HFF-Myc (cell line): ENCODE measurements at regions not wholly inside any gene's neighbourhood (a gene's known extent, or its start where the extent isn't known, plus 50 kb on each side); places are given as distances from the start of the nearest gene placed in this dataset.
"Not testable (repeated sequence)": the region's sequence is repeated elsewhere in the genome, so short reads cannot be mapped to it uniquely, and the experiment has no call there.

Experiments
- DNase-seq: peaks from one replicate; pipeline ENCODE4 v3.0.0-alpha.2; 2011; ENCODE audit warnings: low read depth; ENCODE audit errors: extremely low read depth
- H3K4me3 ChIP-seq: replicated peaks from 2 replicates; pipeline ENCODE4 v1.5.1; 2011; ENCODE audit warnings: low read depth, mild to moderate bottlenecking, control low read depth, low read length
- CTCF ChIP-seq: IDR thresholded peaks from 2 replicates; pipeline ENCODE4 v1.5.1; 2012; ENCODE audit warnings: mild to moderate bottlenecking, low read depth, low read length, control low read depth; ENCODE audit errors: missing control alignments

DNA sequence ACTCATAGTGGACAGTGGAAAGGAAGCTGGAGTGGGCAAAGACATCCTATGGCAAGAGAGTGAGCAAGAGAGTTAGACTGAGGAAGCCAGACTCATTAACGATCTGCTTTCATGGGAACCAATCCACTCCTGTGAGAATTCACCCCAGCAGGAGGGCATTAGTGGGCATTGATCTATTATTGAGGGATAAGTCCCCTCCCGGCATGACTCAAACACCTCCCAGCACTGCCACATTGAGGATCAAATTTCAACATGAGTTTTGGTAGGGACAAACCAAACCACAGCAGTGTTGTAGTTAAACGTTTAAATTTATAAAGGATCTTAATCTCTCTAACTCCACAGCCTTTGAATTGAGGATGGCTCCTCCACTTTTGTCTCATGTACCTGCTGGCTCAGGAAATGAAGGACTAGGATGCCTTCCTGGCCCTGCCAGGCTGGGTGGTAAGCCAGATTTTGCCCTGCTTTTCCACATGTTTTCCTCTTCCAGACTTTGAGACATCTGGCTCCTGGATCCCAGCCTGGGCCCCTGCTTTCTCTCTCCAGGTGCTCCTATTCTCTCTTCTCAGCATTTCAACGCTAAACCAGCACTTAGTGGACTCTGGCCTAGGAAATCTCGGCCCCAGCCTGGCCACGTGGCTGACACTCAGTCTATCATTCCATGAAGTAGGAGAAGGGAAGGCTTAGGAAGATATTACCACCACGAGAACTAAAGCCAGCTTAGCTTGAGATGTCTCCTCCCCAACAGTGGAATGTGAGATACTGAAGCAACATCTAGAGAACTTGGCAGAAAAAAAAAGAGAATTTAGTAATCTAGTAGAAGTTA, 96.5 kb upstream of the PIP4K2A start:
- no peak for TF ChIP-seq CTCF
- no peak overlapping the region for H3K4me3 ChIP-seq
- no peak for DNase-seq

- no peak for TF ChIP-seq CTCF
- no peak overlapping the region for H3K4me3 ChIP-seq
- DNase-seq, result no peak
Observed at GRCh38 chr10:22807238-22807637, 92.9 kb upstream of the PIP4K2A start.

GRCh38 chr10:22805304-22805703, 90.9 kb upstream of the PIP4K2A start:
- peak; percentile 43 for DNase-seq
- H3K4me3 ChIP-seq, result no peak overlapping the region
- no peak for TF ChIP-seq CTCF

- no peak overlapping the region for H3K4me3 ChIP-seq
- no peak for TF ChIP-seq CTCF
- DNase-seq, result peak; percentile 61
Observed at GRCh38 chr10:22803261-22803885, 89.0 kb upstream of the PIP4K2A start.

- TF ChIP-seq CTCF, result no peak
- DNase-seq, result no peak
- H3K4me3 ChIP-seq, result no peak overlapping the region
Observed at GRCh38 chr10:22801785-22802184, 87.4 kb upstream of the PIP4K2A start.

DNA sequence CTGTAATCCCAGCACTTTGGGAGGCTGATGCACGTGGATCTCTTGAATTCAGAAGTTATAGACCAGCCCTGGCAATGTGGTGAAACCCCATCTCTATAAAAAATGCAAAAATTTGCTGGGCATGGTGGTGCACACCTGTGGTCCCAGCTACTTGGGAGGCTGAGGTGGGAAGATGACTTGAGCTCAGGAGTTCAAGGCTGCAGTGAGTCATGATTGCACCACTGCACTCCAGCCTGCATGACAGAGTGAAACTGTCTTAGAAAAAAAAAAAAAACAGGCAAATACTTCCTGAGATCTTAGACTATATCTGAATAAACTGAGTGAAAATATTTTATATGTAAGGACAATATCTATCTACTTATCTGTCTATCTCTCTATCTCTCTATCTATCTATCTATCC, 83.4 kb upstream of the PIP4K2A start:
- not testable (repeated sequence) for H3K4me3 ChIP-seq, DNase-seq

- DNase-seq, result no peak
- no peak for TF ChIP-seq CTCF
- no peak overlapping the region for H3K4me3 ChIP-seq
Observed at GRCh38 chr10:22795546-22795945, 81.2 kb upstream of the PIP4K2A start.
